Fibroblast of villous mesenchyme (primary cell): ENCODE measurements at regions not wholly inside any gene's neighbourhood (a gene's known extent, or its start where the extent isn't known, plus 50 kb on each side); places are given as distances from the start of the nearest gene placed in this dataset.
A peak's percentile ranks its signal among the peaks of the same experiment; 100 is the strongest.
"Not testable (repeated sequence)": the region's sequence is repeated elsewhere in the genome, so short reads cannot be mapped to it uniquely, and the experiment has no call there.

ENCODE experiments used
- DNase-seq: peaks from one replicate; pipeline ENCODE4 v3.0.0-alpha.2; 2010; ENCODE audit warnings: low read depth
- H3K4me3 ChIP-seq: 2 replicates; pipeline ENCODE4 v1.5.1; 2011; ENCODE audit warnings: low read depth, mild to moderate bottlenecking, low read length
- TF ChIP-seq, protein P1 (sequence below): IDR thresholded peaks from 2 replicates; pipeline ENCODE4 v1.5.1; 2012; ENCODE audit warnings: low read depth, mild to moderate bottlenecking, low read length; ENCODE audit not compliant: insufficient read depth

- TF ChIP-seq, protein P1, sequence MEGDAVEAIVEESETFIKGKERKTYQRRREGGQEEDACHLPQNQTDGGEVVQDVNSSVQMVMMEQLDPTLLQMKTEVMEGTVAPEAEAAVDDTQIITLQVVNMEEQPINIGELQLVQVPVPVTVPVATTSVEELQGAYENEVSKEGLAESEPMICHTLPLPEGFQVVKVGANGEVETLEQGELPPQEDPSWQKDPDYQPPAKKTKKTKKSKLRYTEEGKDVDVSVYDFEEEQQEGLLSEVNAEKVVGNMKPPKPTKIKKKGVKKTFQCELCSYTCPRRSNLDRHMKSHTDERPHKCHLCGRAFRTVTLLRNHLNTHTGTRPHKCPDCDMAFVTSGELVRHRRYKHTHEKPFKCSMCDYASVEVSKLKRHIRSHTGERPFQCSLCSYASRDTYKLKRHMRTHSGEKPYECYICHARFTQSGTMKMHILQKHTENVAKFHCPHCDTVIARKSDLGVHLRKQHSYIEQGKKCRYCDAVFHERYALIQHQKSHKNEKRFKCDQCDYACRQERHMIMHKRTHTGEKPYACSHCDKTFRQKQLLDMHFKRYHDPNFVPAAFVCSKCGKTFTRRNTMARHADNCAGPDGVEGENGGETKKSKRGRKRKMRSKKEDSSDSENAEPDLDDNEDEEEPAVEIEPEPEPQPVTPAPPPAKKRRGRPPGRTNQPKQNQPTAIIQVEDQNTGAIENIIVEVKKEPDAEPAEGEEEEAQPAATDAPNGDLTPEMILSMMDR, result no peak
- DNase-seq, result no peak
- H3K4me3 ChIP-seq, result no peak overlapping the region
These were observed 253.4 kb upstream of the NETO1 start for GRCh38 chr18:73121207-73121606.

GRCh38 chr18:73120626-73121025 is 252.8 kb upstream of the NETO1 start:
- no peak overlapping the region for H3K4me3 ChIP-seq
- DNase-seq, result no peak
- TF ChIP-seq, protein P1, result no peak

GRCh38 chr18:73119574-73119973 is 251.8 kb upstream of the NETO1 start:
- TF ChIP-seq, protein P1, result no peak
- DNase-seq, result no peak
- no peak overlapping the region for H3K4me3 ChIP-seq

DNA sequence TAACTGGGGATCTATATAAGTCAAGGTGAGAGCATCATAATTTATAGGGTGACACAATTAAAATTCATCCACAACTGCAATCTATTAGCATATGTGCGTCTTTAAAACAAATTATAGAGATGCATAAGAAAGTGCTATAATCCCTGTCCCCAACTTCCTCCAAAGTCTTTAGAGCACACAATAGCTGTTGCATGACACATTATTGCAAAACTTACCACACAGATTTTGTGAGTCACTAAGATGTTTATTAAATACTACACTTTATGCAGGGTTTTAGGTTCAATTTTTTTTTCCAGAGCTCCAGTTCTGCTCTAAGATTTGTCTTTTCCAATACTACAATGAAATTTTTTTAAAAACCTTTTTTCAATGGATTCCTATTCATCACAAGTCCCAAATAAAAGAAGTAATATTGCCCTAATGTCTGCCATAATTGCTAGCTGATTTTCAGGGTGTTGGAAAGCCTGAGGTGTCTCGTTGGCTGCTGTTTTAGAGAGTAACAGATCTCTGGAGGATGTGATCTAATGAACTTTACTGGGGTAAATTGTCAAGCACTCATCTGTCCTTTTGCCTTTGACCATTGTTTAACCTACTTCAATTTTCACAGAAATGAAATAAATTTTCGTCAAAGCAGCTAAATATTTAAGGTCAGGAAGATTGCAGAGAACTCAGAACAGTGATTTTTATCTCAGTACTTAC is 250.5 kb upstream of the NETO1 start:
- TF ChIP-seq, protein P1, result no peak
- peak; percentile 5 for DNase-seq
- no peak overlapping the region for H3K4me3 ChIP-seq

- H3K4me3 ChIP-seq, result no peak overlapping the region
- no peak for DNase-seq
- TF ChIP-seq, protein P1, result no peak
These were observed 242.5 kb upstream of the NETO1 start for GRCh38 chr18:73110307-73110706.

DNA sequence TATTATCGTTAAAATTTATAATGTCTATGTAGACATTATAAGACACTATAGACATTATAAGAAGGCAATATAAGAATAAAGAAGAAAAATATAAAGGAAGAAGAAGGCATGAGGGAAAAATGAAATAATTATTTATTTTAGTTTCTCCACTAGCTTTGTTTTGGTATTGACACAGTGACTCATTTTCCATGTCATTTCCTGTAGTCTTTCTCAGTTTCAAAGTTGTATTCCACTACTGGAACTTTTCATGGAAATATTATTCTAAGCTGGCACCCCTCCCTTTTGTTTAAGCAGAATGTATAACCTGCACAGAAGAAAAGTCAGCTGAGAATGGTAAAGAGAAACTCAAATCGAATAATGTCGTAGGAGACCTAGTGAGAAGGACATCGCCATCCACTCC is 234.2 kb upstream of the NETO1 start:
- no peak overlapping the region for H3K4me3 ChIP-seq
- no peak for DNase-seq
- TF ChIP-seq, protein P1, result no peak

DNA sequence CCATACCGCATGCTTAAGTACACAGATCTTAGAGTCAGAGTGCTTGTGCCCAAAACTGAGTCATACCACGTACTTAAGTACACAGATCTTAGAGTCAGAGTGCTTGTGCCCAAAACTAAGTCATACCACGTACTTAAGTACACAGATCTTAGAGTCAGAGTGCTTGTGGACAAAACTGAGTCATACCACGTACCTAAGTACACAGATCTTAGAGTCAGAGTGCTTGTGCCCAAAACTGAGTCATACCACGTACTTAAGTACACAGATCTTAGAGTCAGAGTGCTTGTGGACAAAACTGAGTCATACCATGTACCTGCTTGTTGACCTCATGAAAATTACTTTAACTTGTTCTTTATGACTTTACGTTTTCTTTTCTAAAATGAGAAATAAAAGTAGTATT is 233.7 kb upstream of the NETO1 start:
- DNase-seq, result not testable (repeated sequence)

More for the DNA sequence above, 233.7 kb upstream of the NETO1 start:
- H3K4me3 ChIP-seq, result not testable (repeated sequence)
